Panc1 (cell line): ENCODE measurements at regions not wholly inside any gene's neighbourhood (a gene's known extent, or its start where the extent isn't known, plus 50 kb on each side); places are given as distances from the start of the nearest gene placed in this dataset.

Experiments
- ATAC-seq: fragments of 200-7000 bp; cut with Tn5 transposase; 2 replicates; pipeline ENCODE4 v1.9.1; 2020; ENCODE audit warnings: mild to moderate bottlenecking, moderate library complexity
- BruUV-seq: library from RNA; stranded (reverse); fragments of 400-500 nt; replicated peaks from 2 replicates; lab custom pipeline; 2021; lab: Mats Ljungman, UMichigan
- CTCF ChIA-PET: fragments of 300-600 bp; sonication (Branson Sonifier 250); formaldehyde crosslinking; loops from one replicate; lab custom pipeline; 2022; ENCODE audit warnings: antibody characterized with exemption; lab: Charles Lee
- POLR2A ChIA-PET: fragments of 300-600 bp; sonication (Branson Sonifier 250); formaldehyde crosslinking; loops from one replicate; lab custom pipeline; 2022; ENCODE audit warnings: antibody characterized with exemption; lab: Charles Lee
- DNase-seq: peaks from one replicate; pipeline ENCODE4 v3.0.0-alpha.2; 2010; ENCODE audit warnings: low read depth, low spot score
- H3K27ac ChIP-seq: 2 replicates; pipeline ENCODE4 v1.5.1; 2011; ENCODE audit warnings: mild to moderate bottlenecking, low read length, inconsistent platforms
- H3K27me3 ChIP-seq: fragments of 200-500 bp; sonication (Bioruptor generic); 2 replicates; pipeline ENCODE4 v1.6.0; 2014; ENCODE audit warnings: low read length, inconsistent platforms; ENCODE audit not compliant: control insufficient read depth, insufficient read depth
- H3K36me3 ChIP-seq: fragments of 200-500 bp; sonication (Bioruptor generic); 2 replicates; pipeline ENCODE4 v1.5.1; 2014; ENCODE audit warnings: inconsistent platforms, mild to moderate bottlenecking, low read length, moderate library complexity; ENCODE audit not compliant: control insufficient read depth, insufficient read depth
- H3K4me1 ChIP-seq: 2 replicates; pipeline ENCODE4 v1.5.1; 2011; ENCODE audit warnings: inconsistent platforms, mild to moderate bottlenecking, low read length, moderate library complexity; ENCODE audit not compliant: control insufficient read depth, insufficient read depth
- H3K4me3 ChIP-seq, 2 experiments: 2 replicates each; pipeline ENCODE4 v1.5.1; 2011 to 2012; ENCODE audit warnings: low read depth in 2 of 2, low read length in 2 of 2, mild to moderate bottlenecking in 2 of 2, inconsistent platforms in 1 of 2, moderate library complexity in 1 of 2
- H3K9me3 ChIP-seq: fragments of 200-500 bp; sonication (Bioruptor generic); 2 replicates; pipeline ENCODE4 v1.5.1; 2014; ENCODE audit warnings: low read depth, mild to moderate bottlenecking, inconsistent platforms, low read length, moderate library complexity; ENCODE audit not compliant: control insufficient read depth, insufficient read depth
- POLR2AphosphoS5 ChIP-seq: IDR thresholded peaks from 2 replicates; pipeline ENCODE4 v1.6.1; 2012; ENCODE audit warnings: mild to moderate bottlenecking, low read depth, low read length, moderate library complexity
- REST ChIP-seq, 2 experiments: IDR thresholded peaks; 2 replicates each; pipeline ENCODE4 v1.6.1; 2011 to 2012; ENCODE audit warnings: low read depth in 2 of 2, control low read depth in 1 of 2, low read length in 1 of 2, mild to moderate bottlenecking in 1 of 2, moderate library complexity in 1 of 2; ENCODE audit not compliant: insufficient read depth in 1 of 2
- SIN3A ChIP-seq: IDR thresholded peaks from 2 replicates; pipeline ENCODE4 v1.6.1; 2012; ENCODE audit warnings: low read depth, mild to moderate bottlenecking, low read length, moderate library complexity, borderline replicate concordance; ENCODE audit not compliant: insufficient read depth
- TCF7L2 ChIP-seq: IDR thresholded peaks from 2 replicates; pipeline ENCODE4 v1.6.1; 2011; ENCODE audit warnings: mild to moderate bottlenecking, low read depth, low read length, inconsistent platforms
- in situ Hi-C: cut with HindIII; loops from 2 replicates; pipeline ENCODE4 v1.10.0; 2016; ENCODE audit warnings: low sequenced_read_pairs, low pct_unique_long_range_greater_than_20kb
- intact Hi-C: fragments of 100-400 bp; cut with micrococcal nuclease; formaldehyde crosslinking; loops from one replicate; pipeline ENCODE4 v1.10.0; 2022; ENCODE audit not compliant: unreplicated experiment
- TF ChIP-seq, protein P1 (sequence below): fragments of 450-650 bp; IDR thresholded peaks from 2 replicates; pipeline ENCODE4 v1.5.1; 2017; ENCODE audit warnings: mild to moderate bottlenecking

- ChIA-PET POLR2A (no interaction called here), CTCF (no interaction called here)
- no peak for ATAC-seq
- Histone ChIP-seq H3K27me3 (peaks cover 9% of the 10 kb centered on the region), H3K4me1 (no peaks in the 10 kb centered on the region), H3K36me3 (no peaks in the 10 kb centered on the region), H3K27ac (no peak overlapping the region), H3K4me3 (no peak overlapping the region), H3K9me3 (no peaks in the 10 kb centered on the region)
- BruUV-seq = no TSS peak
- intact Hi-C loops = no loop called here
- no peak for DNase-seq
- in situ Hi-C loops = no loop called here
- no peak for TF ChIP-seq POLR2AphosphoS5
- no peak for TF ChIP-seq SIN3A
- no peak for TF ChIP-seq TCF7L2
- no peak for TF ChIP-seq REST (IDR thresholded peaks at IDR 0.05; ENCODE audit: insufficient read depth in 1 of 2, low read depth in 2 of 2, low read length in 1 of 2)
- TF ChIP-seq, protein P1, sequence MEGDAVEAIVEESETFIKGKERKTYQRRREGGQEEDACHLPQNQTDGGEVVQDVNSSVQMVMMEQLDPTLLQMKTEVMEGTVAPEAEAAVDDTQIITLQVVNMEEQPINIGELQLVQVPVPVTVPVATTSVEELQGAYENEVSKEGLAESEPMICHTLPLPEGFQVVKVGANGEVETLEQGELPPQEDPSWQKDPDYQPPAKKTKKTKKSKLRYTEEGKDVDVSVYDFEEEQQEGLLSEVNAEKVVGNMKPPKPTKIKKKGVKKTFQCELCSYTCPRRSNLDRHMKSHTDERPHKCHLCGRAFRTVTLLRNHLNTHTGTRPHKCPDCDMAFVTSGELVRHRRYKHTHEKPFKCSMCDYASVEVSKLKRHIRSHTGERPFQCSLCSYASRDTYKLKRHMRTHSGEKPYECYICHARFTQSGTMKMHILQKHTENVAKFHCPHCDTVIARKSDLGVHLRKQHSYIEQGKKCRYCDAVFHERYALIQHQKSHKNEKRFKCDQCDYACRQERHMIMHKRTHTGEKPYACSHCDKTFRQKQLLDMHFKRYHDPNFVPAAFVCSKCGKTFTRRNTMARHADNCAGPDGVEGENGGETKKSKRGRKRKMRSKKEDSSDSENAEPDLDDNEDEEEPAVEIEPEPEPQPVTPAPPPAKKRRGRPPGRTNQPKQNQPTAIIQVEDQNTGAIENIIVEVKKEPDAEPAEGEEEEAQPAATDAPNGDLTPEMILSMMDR = no peak
Observed at GRCh38 chr2:239790313-239790712, 234.8 kb downstream of the NDUFA10 start.

DNA sequence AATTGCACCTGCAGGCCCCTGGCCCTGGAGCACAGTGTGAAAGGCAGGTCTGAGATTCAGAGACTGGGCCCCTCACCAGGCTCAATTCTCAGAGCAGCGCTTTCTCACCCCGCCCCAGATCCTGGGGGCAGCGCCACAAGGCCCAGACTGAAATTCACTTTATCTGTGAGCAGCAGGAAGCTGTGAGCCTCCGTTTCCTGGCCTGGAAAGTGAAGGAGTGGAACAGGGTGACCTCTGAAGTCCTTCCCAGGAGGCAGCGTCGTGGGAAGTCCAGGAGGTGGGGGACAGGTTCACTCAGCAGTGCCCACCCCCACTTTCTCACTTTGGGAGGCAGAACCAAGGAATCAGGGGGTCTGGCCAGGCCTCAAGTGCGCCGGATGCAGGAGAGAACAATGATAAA lies 235.4 kb downstream of the NDUFA10 start:
- no TSS peak for BruUV-seq
- ChIA-PET CTCF (no interaction called here), POLR2A (no interaction called here)
- ATAC-seq = no peak
- no peak overlapping the region for H3K27ac ChIP-seq
- no peaks in the 10 kb centered on the region for H3K4me1 ChIP-seq
- TF ChIP-seq REST (IDR thresholded peaks at IDR 0.05; ENCODE audit: insufficient read depth in 1 of 2, low read depth in 2 of 2, low read length in 1 of 2) (no peak), SIN3A (no peak), POLR2AphosphoS5 (no peak), TCF7L2 (no peak)
- TF ChIP-seq, protein P1 = no peak
- H3K27me3 ChIP-seq = peaks cover 14% of the 10 kb centered on the region
- no peak for DNase-seq
- H3K9me3 ChIP-seq = no peaks in the 10 kb centered on the region
- H3K36me3 ChIP-seq = no peaks in the 10 kb centered on the region
- no peak overlapping the region for H3K4me3 ChIP-seq
- intact Hi-C loops (no loop called here), in situ Hi-C loops (no loop called here)
